SK-N-SH treated with all-trans-retinoic acid at 6 μM for 48 hours (cell line): ENCODE measurements at regions not wholly inside any gene's neighbourhood (a gene's known extent, or its start where the extent isn't known, plus 50 kb on each side); places are given as distances from the start of the nearest gene placed in this dataset.
"Not testable (repeated sequence)": the region's sequence is repeated elsewhere in the genome, so short reads cannot be mapped to it uniquely, and the experiment has no call there.

ENCODE experiments used
- ATAC-seq: fragments of 200-7000 bp; cut with Tn5 transposase; 3 replicates; pipeline ENCODE4 v1.9.1; 2020; ENCODE audit warnings: mild to moderate bottlenecking, moderate library complexity
- ARNTL ChIP-seq: fragments of 450-650 bp; formaldehyde crosslinking; IDR thresholded peaks from 2 replicates; pipeline ENCODE4 v1.5.0; 2020; ENCODE audit warnings: low read depth, mild to moderate bottlenecking, moderate library complexity, borderline replicate concordance
- BACH2 ChIP-seq: fragments of 250-450 bp; sonication (Bioruptor Pico); IDR thresholded peaks from 2 replicates; pipeline ENCODE4 v1.9.0; 2021; ENCODE audit warnings: mild to moderate bottlenecking, borderline replicate concordance
- CREB5 ChIP-seq: fragments of 250-450 bp; sonication (Bioruptor Pico); IDR thresholded peaks from 2 replicates; pipeline ENCODE4 v1.5.1; 2020; ENCODE audit warnings: low read depth, mild to moderate bottlenecking, moderate library complexity
- CSDC2 ChIP-seq: fragments of 250-450 bp; sonication (Bioruptor Pico); IDR thresholded peaks from 2 replicates; pipeline ENCODE4 v1.5.0; 2020; ENCODE audit warnings: mild to moderate bottlenecking, moderate library complexity
- CSRNP3 ChIP-seq: fragments of 250-450 bp; sonication (Bioruptor Pico); IDR thresholded peaks from 2 replicates; pipeline ENCODE4 v1.5.1; 2021; ENCODE audit warnings: mild to moderate bottlenecking, moderate library complexity
- ESRRG ChIP-seq: fragments of 250-450 bp; sonication (Bioruptor Pico); IDR thresholded peaks from 2 replicates; pipeline ENCODE4 v1.6.1; 2021; ENCODE audit warnings: mild to moderate bottlenecking
- GLIS3 ChIP-seq: fragments of 250-450 bp; sonication (Bioruptor Pico); IDR thresholded peaks from 2 replicates; pipeline ENCODE4 v1.5.0; 2020; ENCODE audit warnings: mild to moderate bottlenecking, moderate library complexity
- ISL1 ChIP-seq: fragments of 250-450 bp; sonication (Bioruptor Pico); IDR thresholded peaks from 2 replicates; pipeline ENCODE4 v2.1.2; 2022; ENCODE audit warnings: mild to moderate bottlenecking, moderate library complexity
- OSR1 ChIP-seq: fragments of 250-450 bp; sonication (Bioruptor Pico); IDR thresholded peaks from 2 replicates; pipeline ENCODE4 v1.8.0; 2022; ENCODE audit warnings: moderate library complexity, mild to moderate bottlenecking, inconsistent platforms
- PATZ1 ChIP-seq: fragments of 250-450 bp; sonication (Bioruptor Pico); IDR thresholded peaks from 2 replicates; pipeline ENCODE4 v1.8.0; 2020; ENCODE audit warnings: mild to moderate bottlenecking, moderate library complexity, borderline replicate concordance
- POU6F1 ChIP-seq: fragments of 250-450 bp; sonication (Bioruptor Pico); IDR thresholded peaks from 2 replicates; pipeline ENCODE4 v1.8.0; 2021; ENCODE audit warnings: low read depth, mild to moderate bottlenecking, moderate library complexity, borderline replicate concordance
- PPARA ChIP-seq: fragments of 250-450 bp; sonication (Bioruptor Pico); IDR thresholded peaks from 2 replicates; pipeline ENCODE4 v1.5.0; 2020; ENCODE audit warnings: mild to moderate bottlenecking, borderline replicate concordance
- RARB ChIP-seq: fragments of 250-450 bp; sonication (Bioruptor Pico); IDR thresholded peaks from 2 replicates; pipeline ENCODE4 v1.8.0; 2021; ENCODE audit warnings: mild to moderate bottlenecking, moderate library complexity
- SNAI2 ChIP-seq: fragments of 250-450 bp; sonication (Bioruptor Pico); IDR thresholded peaks from 2 replicates; pipeline ENCODE4 v1.5.0; 2020; ENCODE audit warnings: mild to moderate bottlenecking, moderate library complexity
- TCF4 ChIP-seq: fragments of 250-450 bp; sonication (Bioruptor Pico); IDR thresholded peaks from 2 replicates; pipeline ENCODE4 v1.8.0; 2021; ENCODE audit warnings: mild to moderate bottlenecking, moderate library complexity, borderline replicate concordance
- TOX ChIP-seq: fragments of 250-450 bp; sonication (Bioruptor Pico); IDR thresholded peaks from 2 replicates; pipeline ENCODE4 v1.8.0; 2021; ENCODE audit warnings: mild to moderate bottlenecking, moderate library complexity, borderline replicate concordance
- TSHZ2 ChIP-seq: fragments of 250-450 bp; sonication (Bioruptor Pico); IDR thresholded peaks from 2 replicates; pipeline ENCODE4 v1.5.0; 2020; ENCODE audit warnings: mild to moderate bottlenecking, moderate library complexity
- ZC3H10 ChIP-seq: fragments of 250-450 bp; sonication (Bioruptor Pico); IDR thresholded peaks from 2 replicates; pipeline ENCODE4 v1.5.1; 2021; ENCODE audit warnings: mild to moderate bottlenecking, moderate library complexity
- ZFP3 ChIP-seq: fragments of 250-450 bp; sonication (Bioruptor Pico); IDR thresholded peaks from 2 replicates; pipeline ENCODE4 v1.5.0; 2020; ENCODE audit warnings: mild to moderate bottlenecking, moderate library complexity
- ZFP30 ChIP-seq: fragments of 450-650 bp; formaldehyde crosslinking; IDR thresholded peaks from 2 replicates; pipeline ENCODE4 v1.5.0; 2022; ENCODE audit warnings: mild to moderate bottlenecking, moderate library complexity
- ZNF565 ChIP-seq: fragments of 450-650 bp; formaldehyde crosslinking; conservative IDR thresholded peaks from 2 replicates; pipeline ENCODE4 v1.5.0; 2020; ENCODE audit warnings: low read depth, mild to moderate bottlenecking, moderate library complexity
- ZNF70 ChIP-seq: fragments of 450-650 bp; formaldehyde crosslinking; IDR thresholded peaks from 2 replicates; pipeline ENCODE4 v1.5.0; 2020; ENCODE audit warnings: mild to moderate bottlenecking, moderate library complexity
- ZNF8 ChIP-seq: fragments of 450-650 bp; formaldehyde crosslinking; IDR thresholded peaks from 2 replicates; pipeline ENCODE4 v1.5.0; 2020; ENCODE audit warnings: mild to moderate bottlenecking, moderate library complexity

GRCh38 chr9:104389341-104389740 lies 114.7 kb upstream of the OR13F1 start:
- no peak for TF ChIP-seq ARNTL (CRISPR knock-in tag)
- TF ChIP-seq TOX: no peak
- TF ChIP-seq CREB5 (CRISPR knock-in tag): no peak
- no peak for TF ChIP-seq ZFP30
- no peak for TF ChIP-seq ZNF8 (CRISPR knock-in tag)
- no peak for TF ChIP-seq ZFP3 (CRISPR knock-in tag)
- TF ChIP-seq ESRRG (CRISPR knock-in tag): no peak
- TF ChIP-seq ZNF70 (CRISPR knock-in tag): no peak
- no peak for TF ChIP-seq BACH2 (CRISPR knock-in tag)
- TF ChIP-seq PPARA: no peak
- TF ChIP-seq ZC3H10 (CRISPR knock-in tag): no peak
- no peak for TF ChIP-seq GLIS3
- TF ChIP-seq SNAI2 (CRISPR knock-in tag): no peak
- TF ChIP-seq TSHZ2 (CRISPR knock-in tag): no peak
- no peak for TF ChIP-seq POU6F1 (CRISPR knock-in tag)
- TF ChIP-seq TCF4 (CRISPR knock-in tag): no peak
- no peak for ATAC-seq

GRCh38 chr9:104394901-104395300 lies 109.2 kb upstream of the OR13F1 start:
- not testable (repeated sequence) for ATAC-seq

- ATAC-seq: no peak
- no peak for TF ChIP-seq CREB5 (CRISPR knock-in tag)
- TF ChIP-seq ESRRG (CRISPR knock-in tag): no peak
- no peak for TF ChIP-seq ISL1
- no peak for TF ChIP-seq TOX
- TF ChIP-seq ARNTL (CRISPR knock-in tag): no peak
- no peak for TF ChIP-seq PATZ1
- TF ChIP-seq ZFP3 (CRISPR knock-in tag): no peak
- no peak for TF ChIP-seq CSRNP3 (CRISPR knock-in tag)
- no peak for TF ChIP-seq ZC3H10 (CRISPR knock-in tag)
- no peak for TF ChIP-seq ZNF565 (CRISPR knock-in tag)
- no peak for TF ChIP-seq OSR1 (CRISPR knock-in tag)
- no peak for TF ChIP-seq PPARA
- no peak for TF ChIP-seq GLIS3
- no peak for TF ChIP-seq SNAI2 (CRISPR knock-in tag)
- no peak for TF ChIP-seq ZFP30
- TF ChIP-seq CSDC2 (CRISPR knock-in tag): no peak
- no peak for TF ChIP-seq TSHZ2 (CRISPR knock-in tag)
- TF ChIP-seq ZNF8 (CRISPR knock-in tag): no peak
- TF ChIP-seq TCF4 (CRISPR knock-in tag): no peak
- TF ChIP-seq RARB: no peak
- TF ChIP-seq, all 23 proteins: peak for 0
Observed at GRCh38 chr9:104412238-104412637, 91.8 kb upstream of the OR13F1 start.
